ENCODE measurements at regions not wholly inside any gene's neighbourhood (a gene's known extent, or its start where the extent isn't known, plus 50 kb on each side); places are given as distances from the start of the nearest gene placed in this dataset.

GRCh38 chr7:34453150-34453549, 204.9 kb upstream of the NPSR1 start:
- Histone ChIP-seq H3K9me3 (ENCODE audit: severe bottlenecking) (no peaks in the 10 kb centered on the region), H3K4me3 (ENCODE audit: low read depth, low read length) (no peak overlapping the region), H3K27me3 (ENCODE audit: insufficient read depth, low read depth, severe bottlenecking) (no peaks in the 10 kb centered on the region), H3K36me3 (no peaks in the 10 kb centered on the region), H3K27ac (no peak overlapping the region)
- TF ChIP-seq, protein P1, sequence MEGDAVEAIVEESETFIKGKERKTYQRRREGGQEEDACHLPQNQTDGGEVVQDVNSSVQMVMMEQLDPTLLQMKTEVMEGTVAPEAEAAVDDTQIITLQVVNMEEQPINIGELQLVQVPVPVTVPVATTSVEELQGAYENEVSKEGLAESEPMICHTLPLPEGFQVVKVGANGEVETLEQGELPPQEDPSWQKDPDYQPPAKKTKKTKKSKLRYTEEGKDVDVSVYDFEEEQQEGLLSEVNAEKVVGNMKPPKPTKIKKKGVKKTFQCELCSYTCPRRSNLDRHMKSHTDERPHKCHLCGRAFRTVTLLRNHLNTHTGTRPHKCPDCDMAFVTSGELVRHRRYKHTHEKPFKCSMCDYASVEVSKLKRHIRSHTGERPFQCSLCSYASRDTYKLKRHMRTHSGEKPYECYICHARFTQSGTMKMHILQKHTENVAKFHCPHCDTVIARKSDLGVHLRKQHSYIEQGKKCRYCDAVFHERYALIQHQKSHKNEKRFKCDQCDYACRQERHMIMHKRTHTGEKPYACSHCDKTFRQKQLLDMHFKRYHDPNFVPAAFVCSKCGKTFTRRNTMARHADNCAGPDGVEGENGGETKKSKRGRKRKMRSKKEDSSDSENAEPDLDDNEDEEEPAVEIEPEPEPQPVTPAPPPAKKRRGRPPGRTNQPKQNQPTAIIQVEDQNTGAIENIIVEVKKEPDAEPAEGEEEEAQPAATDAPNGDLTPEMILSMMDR (IDR thresholded peaks at IDR 0.05; ENCODE audit: low read depth, low read length), result no peak
- DNase-seq, result no peak

- H3K36me3 ChIP-seq, result no peaks in the 10 kb centered on the region
- H3K27me3 ChIP-seq (ENCODE audit: insufficient read depth, low read depth, severe bottlenecking), result no peaks in the 10 kb centered on the region
- no peak for DNase-seq
- H3K4me3 ChIP-seq (ENCODE audit: low read depth, low read length), result no peak overlapping the region
- H3K9me3 ChIP-seq (ENCODE audit: severe bottlenecking), result no peaks in the 10 kb centered on the region
- H3K27ac ChIP-seq, result no peak overlapping the region
- TF ChIP-seq, protein P1 (IDR thresholded peaks at IDR 0.05; ENCODE audit: low read depth, low read length), result no peak
These were observed 203.6 kb upstream of the NPSR1 start for GRCh38 chr7:34454381-34454780.

DNA sequence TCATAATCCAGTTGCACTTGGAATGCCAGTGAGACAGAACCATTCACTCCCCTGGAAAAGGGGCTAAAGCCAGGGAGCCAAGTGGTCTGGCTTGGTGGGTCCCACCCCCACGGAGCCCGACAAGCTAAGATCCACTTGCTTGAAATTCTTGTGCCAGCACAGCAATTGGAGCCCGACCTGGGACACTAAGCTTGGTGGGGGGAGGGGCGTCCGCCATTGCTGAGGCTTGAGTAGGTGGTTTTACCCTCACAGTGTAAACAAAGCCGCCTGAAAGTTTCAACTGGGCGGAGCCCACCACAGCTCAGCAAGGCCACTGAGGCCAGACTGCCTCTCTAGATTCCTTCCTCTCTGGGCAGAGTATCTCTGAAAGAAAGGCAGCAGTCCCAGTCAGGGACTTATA, 200.7 kb upstream of the NPSR1 start:
- TF ChIP-seq, protein P1 (IDR thresholded peaks at IDR 0.05; ENCODE audit: low read depth, low read length), result no peak
- Histone ChIP-seq H3K27me3 (ENCODE audit: insufficient read depth, low read depth, severe bottlenecking) (no peaks in the 10 kb centered on the region), H3K36me3 (no peaks in the 10 kb centered on the region), H3K9me3 (ENCODE audit: severe bottlenecking) (no peaks in the 10 kb centered on the region), H3K4me3 (ENCODE audit: low read depth, low read length) (no peak overlapping the region), H3K27ac (no peak overlapping the region)
- DNase-seq, result no peak

GRCh38 chr7:34463830-34464229, 194.2 kb upstream of the NPSR1 start:
- no peak for DNase-seq
- no peak overlapping the region for H3K27ac ChIP-seq

DNA sequence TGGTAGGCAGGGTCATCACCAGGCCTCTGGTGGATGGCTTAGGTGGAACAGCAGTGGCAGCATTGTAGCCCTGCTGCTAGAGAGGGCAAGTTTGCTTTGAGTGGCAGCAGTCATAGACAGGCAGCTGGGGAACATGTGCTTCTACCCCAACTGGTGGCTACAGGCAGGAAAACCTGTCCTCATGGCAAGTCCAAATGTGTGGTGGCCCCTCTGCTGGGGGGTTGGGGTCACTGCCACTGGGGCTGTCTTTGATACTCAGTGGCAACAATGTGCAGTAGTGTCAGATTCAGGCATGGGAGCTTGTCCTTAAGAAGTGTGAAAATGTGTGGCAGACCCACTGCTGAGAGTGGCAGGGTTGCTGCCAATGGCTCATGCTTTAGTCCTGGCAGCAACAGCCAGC, 186.2 kb upstream of the NPSR1 start:
- H3K4me3 ChIP-seq (ENCODE audit: low read depth, low read length), result no peak overlapping the region
- H3K36me3 ChIP-seq, result no peaks in the 10 kb centered on the region
- TF ChIP-seq, protein P1 (IDR thresholded peaks at IDR 0.05; ENCODE audit: low read depth, low read length), result no peak
- DNase-seq, result no peak
- H3K27me3 ChIP-seq (ENCODE audit: insufficient read depth, low read depth, severe bottlenecking), result no peaks in the 10 kb centered on the region
- no peaks in the 10 kb centered on the region for H3K9me3 ChIP-seq (ENCODE audit: severe bottlenecking)
- H3K27ac ChIP-seq, result no peak overlapping the region

More at GRCh38 chr7:34463830-34464229, 194.2 kb upstream of the NPSR1 start:
- TF ChIP-seq, protein P1 (IDR thresholded peaks at IDR 0.05; ENCODE audit: low read depth, low read length), result no peak
- H3K27me3 ChIP-seq (ENCODE audit: insufficient read depth, low read depth, severe bottlenecking), result no peaks in the 10 kb centered on the region
- H3K9me3 ChIP-seq (ENCODE audit: severe bottlenecking), result no peaks in the 10 kb centered on the region
- no peak overlapping the region for H3K4me3 ChIP-seq (ENCODE audit: low read depth, low read length)
- no peaks in the 10 kb centered on the region for H3K36me3 ChIP-seq

DNA sequence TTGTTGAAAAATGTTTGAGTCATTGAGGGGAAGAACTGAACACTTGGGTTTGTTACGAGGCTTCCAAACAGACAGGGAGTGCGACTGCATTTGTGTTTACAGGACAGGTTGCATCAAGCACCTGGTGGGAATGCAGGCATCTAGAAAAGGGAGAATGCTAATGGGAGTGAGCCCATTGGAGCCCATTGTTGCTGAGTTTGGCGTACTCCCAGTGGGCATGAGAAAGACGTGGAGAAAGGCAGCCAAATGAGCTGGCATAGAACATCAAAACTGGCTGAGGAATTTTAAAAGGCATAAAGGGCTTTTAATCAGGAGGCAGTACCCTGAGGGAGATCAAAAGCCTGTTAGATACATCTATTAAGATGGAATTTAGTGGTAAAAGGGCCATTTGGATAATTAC, 171.6 kb upstream of the NPSR1 start:
- H3K27ac ChIP-seq, result no peak overlapping the region
- no peaks in the 10 kb centered on the region for H3K9me3 ChIP-seq (ENCODE audit: severe bottlenecking)
- DNase-seq, result no peak
- no peaks in the 10 kb centered on the region for H3K36me3 ChIP-seq
- no peaks in the 10 kb centered on the region for H3K27me3 ChIP-seq (ENCODE audit: insufficient read depth, low read depth, severe bottlenecking)
- no peak overlapping the region for H3K4me3 ChIP-seq (ENCODE audit: low read depth, low read length)
- TF ChIP-seq, protein P1 (IDR thresholded peaks at IDR 0.05; ENCODE audit: low read depth, low read length), result no peak

All from WERI-Rb-1 (cell line).